ENCODE measurements at regions not wholly inside any gene's neighbourhood (a gene's known extent, or its start where the extent isn't known, plus 50 kb on each side); places are given as distances from the start of the nearest gene placed in this dataset.

GRCh38 chr2:203805486-203805838 lies 62.1 kb upstream of the CTLA4 start:
- Histone ChIP-seq H3K36me3 (replicated peaks in 1 of 2) (no peaks in the 10 kb centered on the region), H3K27me3 (no peaks in the 10 kb centered on the region), H3K27ac (no peak overlapping the region), H3K4me3 (no peak overlapping the region), H3K4me1 (replicated peaks in 1 of 2) (no peaks in the 10 kb centered on the region), H3K9me3 (replicated peaks in 1 of 3) (no peaks in the 10 kb centered on the region)
- 84 to 97% (median 93%) methylated on average over 1 of the region's 1 CpG for WGBS, 4 donors
- no peak for DNase-seq
- TF ChIP-seq CTCF (IDR thresholded peaks at IDR 0.05) = no peak
- TF ChIP-seq POLR2A (IDR thresholded peaks at IDR 0.05) = no peak
- intact Hi-C loops (cut with DNase I) = no loop called here

- 98 to 100% (median 100%) methylated on average over 1 of the region's 1 CpG for WGBS, 4 donors
- intact Hi-C loops (cut with DNase I) = no loop called here
Measured at GRCh38 chr2:203806761-203807160, 60.8 kb upstream of the CTLA4 start.

GRCh38 chr2:203808046-203808750 lies 59.4 kb upstream of the CTLA4 start:
- WGBS, 4 donors = 67 to 87% (median 78%) methylated on average over 7 of the region's 7 CpGs
- intact Hi-C loops (cut with DNase I) = no loop called here

More at GRCh38 chr2:203806761-203807160, 60.8 kb upstream of the CTLA4 start:
- H3K9me3 ChIP-seq (replicated peaks in 1 of 3) = no peaks in the 10 kb centered on the region
- peaks cover 0 to 7% of the 10 kb centered on the region in 2 donors for H3K4me1 ChIP-seq (replicated peaks in 1 of 2)
- H3K27me3 ChIP-seq = no peaks in the 10 kb centered on the region
- no peak for DNase-seq
- no peak overlapping the region for H3K4me3 ChIP-seq
- no peaks in the 10 kb centered on the region for H3K36me3 ChIP-seq (replicated peaks in 1 of 2)
- TF ChIP-seq CTCF (IDR thresholded peaks at IDR 0.05) = no peak
- no peak for TF ChIP-seq POLR2A (IDR thresholded peaks at IDR 0.05)
- H3K27ac ChIP-seq = no peak overlapping the region

GRCh38 chr2:203809084-203809521 lies 58.5 kb upstream of the CTLA4 start:
- Histone ChIP-seq H3K27ac (peak overlapping the region in 1 of 5 donors; percentile 59), H3K9me3 (replicated peaks in 1 of 3) (no peaks in the 10 kb centered on the region), H3K27me3 (no peaks in the 10 kb centered on the region), H3K4me3 (no peak overlapping the region), H3K4me1 (replicated peaks in 1 of 2) (peaks cover 0 to 11% of the 10 kb centered on the region in 2 donors), H3K36me3 (replicated peaks in 1 of 2) (no peaks in the 10 kb centered on the region)
- intact Hi-C loops (cut with DNase I) = no loop called here
- no peak for TF ChIP-seq POLR2A (IDR thresholded peaks at IDR 0.05)
- TF ChIP-seq CTCF (IDR thresholded peaks at IDR 0.05) = no peak
- 66 to 76% (median 69%) methylated on average over 2 of the region's 2 CpGs for WGBS, 4 donors
- no peak for DNase-seq

More at GRCh38 chr2:203808046-203808750, 59.4 kb upstream of the CTLA4 start:
- Histone ChIP-seq H3K4me1 (replicated peaks in 1 of 2) (peaks cover 0 to 11% of the 10 kb centered on the region in 2 donors), H3K27ac (peak overlapping the region in 1 of 5 donors; percentile 58), H3K27me3 (no peaks in the 10 kb centered on the region), H3K4me3 (no peak overlapping the region), H3K9me3 (replicated peaks in 1 of 3) (no peaks in the 10 kb centered on the region), H3K36me3 (replicated peaks in 1 of 2) (no peaks in the 10 kb centered on the region)
- TF ChIP-seq CTCF (IDR thresholded peaks at IDR 0.05) = no peak
- DNase-seq = no peak

All from adrenal gland (tissue), 9 donors.